HG03039 (cell line): ENCODE measurements at regions not wholly inside any gene's neighbourhood (a gene's known extent, or its start where the extent isn't known, plus 50 kb on each side); places are given as distances from the start of the nearest gene placed in this dataset.
"Not testable (repeated sequence)": the region's sequence is repeated elsewhere in the genome, so short reads cannot be mapped to it uniquely, and the experiment has no call there.

ENCODE experiments used
- ATAC-seq: cut with Tn5 transposase; IDR thresholded peaks from one replicate; pipeline ENCODE4 v1.9.1; 2021; ENCODE audit warnings: mild to moderate bottlenecking, moderate library complexity; ENCODE audit not compliant: unreplicated experiment

GRCh38 chr2:83229443-83229842 is 1229.6 kb downstream of the SUCLG1 start:
- no peak for ATAC-seq

DNA sequence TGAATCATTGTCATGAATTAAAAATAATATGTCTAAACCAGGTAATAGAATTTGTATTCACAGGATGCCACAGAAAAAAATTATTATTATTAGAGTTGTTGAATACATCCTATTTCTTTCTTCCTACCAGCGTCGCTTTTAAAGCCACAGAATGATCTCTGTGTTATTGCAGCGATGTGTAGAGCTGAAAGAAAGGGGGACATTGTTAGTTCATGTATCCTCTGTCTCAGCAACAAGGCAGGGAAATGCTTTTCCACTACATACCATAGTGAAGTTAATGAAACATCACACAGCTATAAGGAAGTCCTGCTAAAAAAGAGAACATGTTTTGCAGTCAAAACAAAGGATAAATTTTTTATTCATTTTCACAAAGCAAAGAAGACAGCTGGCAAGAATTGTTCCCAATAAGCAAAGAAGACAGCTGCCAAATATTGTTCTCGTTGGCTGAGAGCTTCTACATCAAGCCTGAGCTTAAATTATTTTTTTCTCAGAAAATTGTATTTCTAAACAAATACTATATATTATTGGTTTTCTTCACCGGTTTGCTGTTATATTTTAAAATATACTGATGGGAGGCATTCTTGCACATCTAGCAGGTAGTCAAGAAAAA is 1234.4 kb downstream of the SUCLG1 start:
- ATAC-seq: no peak

DNA sequence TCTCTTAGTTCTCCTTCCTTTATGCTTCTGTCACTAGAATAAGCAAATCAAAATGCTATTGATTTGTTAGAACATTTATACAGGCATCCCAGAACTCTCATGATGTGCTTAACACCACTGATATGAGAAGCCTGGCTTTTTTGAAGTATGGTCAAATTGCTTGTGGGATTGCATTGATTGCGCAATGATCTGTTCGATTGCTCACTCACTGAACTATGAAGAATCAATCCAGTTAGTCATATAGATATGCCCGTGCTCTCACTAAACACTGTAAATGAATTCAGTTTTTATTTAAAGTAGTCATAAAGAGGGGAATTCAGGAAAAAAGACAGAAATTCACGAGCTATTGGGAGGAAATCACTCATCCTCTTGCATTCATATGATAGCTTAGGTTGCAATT is 1237.8 kb downstream of the SUCLG1 start:
- ATAC-seq: no peak

GRCh38 chr2:83217854-83218253 is 1241.2 kb downstream of the SUCLG1 start:
- no peak for ATAC-seq

DNA sequence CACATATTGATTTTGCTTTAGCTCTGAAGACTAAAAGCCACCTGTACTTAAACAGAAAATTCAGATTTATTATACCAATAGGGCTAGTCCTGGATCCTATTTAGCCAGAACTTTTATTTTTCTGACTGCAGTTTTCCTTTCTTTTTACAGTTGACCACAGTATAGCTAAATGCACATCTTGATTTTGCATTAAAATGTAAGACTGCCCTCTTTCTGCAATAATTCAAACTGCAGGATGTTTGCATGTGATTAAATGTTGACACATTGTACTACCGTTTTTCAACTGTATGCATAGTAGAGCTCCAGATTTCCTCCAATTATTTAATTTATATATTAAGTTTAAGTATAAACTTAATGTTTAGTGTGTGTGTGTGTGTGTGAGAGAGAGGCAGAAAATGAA is 1262.9 kb downstream of the SUCLG1 start:
- ATAC-seq: no peak

- no peak for ATAC-seq
These were observed 1267.8 kb downstream of the SUCLG1 start for GRCh38 chr2:83191316-83191715.

GRCh38 chr2:83186105-83186760 is 1272.8 kb downstream of the SUCLG1 start:
- ATAC-seq: no peak

DNA sequence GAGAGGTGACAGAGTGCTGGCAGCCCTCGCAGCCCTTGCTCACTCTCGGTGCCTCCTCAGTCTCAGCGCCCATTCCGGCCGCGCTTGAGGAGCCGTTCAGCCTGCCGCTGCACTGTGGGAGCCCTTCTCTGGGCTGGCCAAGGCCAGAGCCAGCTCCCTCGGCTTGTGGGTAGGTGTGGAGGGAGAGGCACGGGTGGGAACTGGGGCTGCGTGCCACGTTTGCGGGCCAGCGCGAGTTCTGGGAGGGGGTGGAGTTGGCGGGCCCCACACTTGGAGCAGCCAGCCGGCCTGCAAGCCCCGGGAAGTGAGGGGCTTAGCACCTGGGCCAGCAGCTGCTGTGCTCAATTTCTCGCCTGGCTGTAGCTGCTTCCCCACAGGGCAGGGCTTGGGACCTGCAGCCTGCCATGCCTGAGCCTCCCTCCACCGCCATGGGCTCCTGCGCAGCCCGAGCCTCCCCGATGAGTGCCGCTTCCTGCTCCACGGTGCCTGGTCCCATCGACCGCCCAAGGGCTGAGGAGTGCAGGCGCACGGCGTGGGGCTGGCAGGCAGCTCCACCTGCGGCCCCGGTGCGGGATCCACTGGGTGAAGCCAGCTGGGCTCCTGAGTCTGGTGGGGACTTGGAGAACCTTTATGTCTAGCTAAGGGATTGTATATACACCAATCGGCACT is 1278.1 kb downstream of the SUCLG1 start:
- not testable (repeated sequence) for ATAC-seq

DNA sequence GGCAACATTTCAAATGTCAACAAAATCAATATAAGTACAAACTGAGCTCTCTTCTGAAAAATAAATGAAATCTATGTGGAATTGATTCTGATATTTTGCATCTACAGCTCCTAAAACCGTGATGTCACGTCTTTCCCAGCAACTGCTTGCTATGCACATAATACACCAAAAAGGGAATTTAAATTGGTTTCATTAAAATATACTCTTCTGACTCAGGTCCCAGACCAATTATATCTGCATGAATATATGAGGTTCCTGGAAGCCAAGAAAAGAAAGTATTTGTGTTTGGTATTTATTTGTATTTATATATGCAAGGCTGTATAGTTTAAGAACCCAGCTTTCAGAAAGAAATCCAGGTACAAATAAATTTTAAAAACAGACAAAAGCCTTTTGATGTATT is 1282.5 kb downstream of the SUCLG1 start:
- ATAC-seq: no peak

DNA sequence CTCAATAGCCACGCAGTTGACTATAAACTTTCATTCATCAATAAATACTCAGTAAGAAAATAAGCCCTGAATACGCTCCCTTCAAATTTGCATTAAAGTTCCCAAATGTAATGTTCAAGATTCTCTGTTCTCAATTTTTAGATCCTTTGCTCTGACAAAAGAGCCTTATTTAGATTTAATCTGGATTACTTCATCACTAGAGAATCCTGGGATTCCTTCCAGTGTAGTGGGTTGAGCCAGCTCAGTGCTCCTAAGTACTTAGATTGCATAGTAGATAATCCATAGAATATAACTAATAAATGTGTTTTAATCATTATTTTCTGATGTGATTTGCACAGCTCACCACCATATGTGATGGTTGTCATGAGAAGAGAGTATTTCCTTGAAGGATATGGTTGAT is 1286.2 kb downstream of the SUCLG1 start:
- ATAC-seq: no peak

DNA sequence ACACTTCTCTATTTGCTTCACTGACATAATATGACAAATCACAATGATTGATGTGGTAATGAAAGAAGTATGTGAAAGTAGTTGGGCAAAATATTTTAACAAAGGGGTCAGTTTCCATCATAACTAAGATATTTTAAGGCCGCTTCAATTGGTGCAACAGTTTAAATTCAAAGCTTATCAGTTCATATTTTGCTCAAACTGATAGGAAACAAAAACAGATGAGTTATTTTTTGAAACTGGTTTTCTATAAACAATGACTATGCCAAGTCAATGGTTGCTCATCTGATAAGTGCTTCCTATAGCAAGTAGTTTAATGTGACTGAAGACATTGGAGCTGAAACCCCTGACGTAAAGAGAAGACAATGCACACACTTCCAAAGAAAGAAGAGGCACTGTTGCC is 1290.7 kb downstream of the SUCLG1 start:
- no peak for ATAC-seq

GRCh38 chr2:83162421-83162820 is 1296.7 kb downstream of the SUCLG1 start:
- no peak for ATAC-seq

GRCh38 chr2:83160571-83160970 is 1298.5 kb downstream of the SUCLG1 start:
- no peak for ATAC-seq

DNA sequence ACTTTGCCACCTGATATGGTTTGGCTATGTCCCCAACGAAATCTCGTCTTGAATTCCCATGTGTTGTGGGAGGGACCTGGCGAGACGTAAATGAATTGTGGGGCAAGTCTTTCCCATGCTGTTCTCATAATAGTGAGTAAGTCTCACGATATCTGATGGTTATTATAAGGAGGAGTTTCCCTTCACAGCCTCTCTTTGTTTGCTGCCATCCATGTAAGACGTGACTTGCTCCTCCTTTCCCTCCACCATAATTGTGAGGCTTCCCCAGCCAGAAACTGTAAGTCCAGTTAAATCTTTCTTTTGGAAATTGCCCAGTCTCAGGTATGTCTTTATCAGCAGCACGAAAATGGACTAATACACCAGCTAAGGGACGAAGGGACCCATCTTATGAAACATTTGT is 1303.3 kb downstream of the SUCLG1 start:
- ATAC-seq: no peak

DNA sequence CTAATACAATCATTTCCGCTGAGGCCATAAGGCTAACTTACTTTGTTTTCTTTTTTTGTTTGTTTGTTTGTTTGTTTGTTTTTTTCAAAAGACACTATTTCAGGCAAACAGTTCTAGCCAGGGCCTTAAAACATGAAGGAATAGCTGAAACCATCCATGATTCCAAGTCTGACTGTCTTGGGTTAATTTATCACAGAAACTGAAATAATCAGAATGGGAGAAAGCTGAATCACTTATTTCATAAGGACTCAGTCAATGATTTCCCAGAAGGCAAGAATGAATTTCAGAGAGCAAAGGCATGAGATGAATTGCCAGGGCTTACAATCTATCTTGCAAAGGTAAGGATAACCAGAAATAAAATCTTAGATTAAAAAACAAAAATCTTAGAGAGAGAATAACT is 1315.1 kb downstream of the SUCLG1 start:
- ATAC-seq: no peak

DNA sequence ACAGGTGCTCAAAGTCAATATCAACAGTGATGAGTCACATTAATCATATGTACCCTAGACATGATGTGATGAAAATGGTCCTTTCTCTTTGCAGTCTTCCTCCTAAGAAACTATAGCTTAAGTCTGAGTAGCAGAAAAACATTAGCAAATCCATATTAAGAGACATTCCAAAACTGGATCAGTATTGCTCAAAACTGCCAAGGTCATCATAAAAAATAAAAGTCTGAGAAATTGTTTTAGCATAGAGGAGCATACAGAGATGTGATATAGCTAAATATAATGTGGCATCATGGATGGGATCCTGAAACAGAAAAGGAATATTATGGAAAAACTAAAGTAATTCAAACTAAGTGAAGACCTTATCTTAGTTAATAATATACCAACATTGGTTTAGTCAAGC is 1316.1 kb downstream of the SUCLG1 start:
- no peak for ATAC-seq

DNA sequence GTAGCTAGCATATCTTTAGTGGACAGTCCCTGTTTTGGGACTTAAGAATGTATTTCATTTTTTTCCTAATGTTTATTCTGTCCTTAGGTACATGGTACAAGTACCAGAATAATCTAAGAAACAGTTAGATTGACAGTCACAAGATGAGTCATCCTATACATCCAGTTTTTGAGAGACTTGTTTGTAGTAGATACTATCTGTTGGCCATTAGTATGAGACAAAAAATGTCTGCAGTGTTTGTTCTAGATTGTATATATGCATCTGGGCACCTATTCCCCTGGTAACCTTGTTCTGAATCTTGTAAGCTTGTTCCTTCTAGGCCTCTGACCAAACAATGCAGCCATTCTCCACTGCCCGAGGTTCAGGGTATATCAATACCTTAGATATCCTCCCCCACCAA is 1343.5 kb downstream of the SUCLG1 start:
- no peak for ATAC-seq

- ATAC-seq: no peak
These were observed 1343.9 kb downstream of the SUCLG1 start for GRCh38 chr2:83115155-83115554.

- no peak for ATAC-seq
These were observed 1345.1 kb downstream of the SUCLG1 start for GRCh38 chr2:83113953-83114352.

- no peak for ATAC-seq
These were observed 1346.2 kb downstream of the SUCLG1 start for GRCh38 chr2:83112858-83113257.

- ATAC-seq: no peak
These were observed 1349.8 kb downstream of the SUCLG1 start for GRCh38 chr2:83109284-83109683.

DNA sequence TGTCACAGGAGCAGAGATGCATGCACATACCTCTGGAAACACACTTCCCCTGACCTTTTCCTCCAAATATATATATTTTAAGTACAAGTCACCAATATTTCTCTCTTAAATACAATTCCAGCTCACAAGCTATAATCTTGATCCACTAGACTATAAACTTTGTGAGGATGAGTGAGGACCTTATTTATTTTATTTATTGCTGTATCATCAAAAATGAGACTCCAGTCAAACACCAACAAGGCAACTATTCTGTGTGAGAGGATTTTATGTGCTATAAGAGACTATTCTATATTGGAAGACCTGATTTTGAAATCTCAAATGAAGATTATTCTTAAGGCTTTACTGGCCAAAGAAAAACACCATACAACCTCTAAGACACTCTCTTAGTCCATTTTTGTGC is 1352.2 kb downstream of the SUCLG1 start:
- no peak for ATAC-seq
